ENCODE measurements at regions not wholly inside any gene's neighbourhood (a gene's known extent, or its start where the extent isn't known, plus 50 kb on each side); places are given as distances from the start of the nearest gene placed in this dataset.
"Not testable (repeated sequence)": the region's sequence is repeated elsewhere in the genome, so short reads cannot be mapped to it uniquely, and the experiment has no call there.

DNA sequence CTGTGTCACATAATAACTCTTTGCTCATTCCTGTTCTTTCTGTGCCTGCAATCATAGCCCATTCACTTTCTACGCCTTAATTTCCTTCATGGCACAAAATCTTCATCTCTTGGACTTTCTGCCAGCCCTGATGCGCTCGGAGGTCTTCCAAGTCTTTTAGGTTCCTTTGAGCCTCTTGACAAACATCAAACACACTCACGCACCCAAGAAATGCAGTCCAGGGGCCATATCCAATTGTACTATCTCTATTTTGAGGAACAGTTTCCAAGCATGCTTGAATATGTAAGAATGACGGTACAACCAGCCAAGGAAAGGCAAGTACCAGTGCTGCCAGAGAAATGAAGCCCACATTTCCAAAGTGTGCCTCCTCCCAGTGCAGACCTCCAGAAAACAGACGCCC, 234.1 kb downstream of the MEX3B start:
- in situ Hi-C loops (cut with MboI; ENCODE audit: low pct_unique_long_range_greater_than_20kb, low sequenced_read_pairs, unreplicated experiment), result no loop called here
- DNase-seq (ENCODE audit: low spot score), result no peak
- TF ChIP-seq, protein P1, sequence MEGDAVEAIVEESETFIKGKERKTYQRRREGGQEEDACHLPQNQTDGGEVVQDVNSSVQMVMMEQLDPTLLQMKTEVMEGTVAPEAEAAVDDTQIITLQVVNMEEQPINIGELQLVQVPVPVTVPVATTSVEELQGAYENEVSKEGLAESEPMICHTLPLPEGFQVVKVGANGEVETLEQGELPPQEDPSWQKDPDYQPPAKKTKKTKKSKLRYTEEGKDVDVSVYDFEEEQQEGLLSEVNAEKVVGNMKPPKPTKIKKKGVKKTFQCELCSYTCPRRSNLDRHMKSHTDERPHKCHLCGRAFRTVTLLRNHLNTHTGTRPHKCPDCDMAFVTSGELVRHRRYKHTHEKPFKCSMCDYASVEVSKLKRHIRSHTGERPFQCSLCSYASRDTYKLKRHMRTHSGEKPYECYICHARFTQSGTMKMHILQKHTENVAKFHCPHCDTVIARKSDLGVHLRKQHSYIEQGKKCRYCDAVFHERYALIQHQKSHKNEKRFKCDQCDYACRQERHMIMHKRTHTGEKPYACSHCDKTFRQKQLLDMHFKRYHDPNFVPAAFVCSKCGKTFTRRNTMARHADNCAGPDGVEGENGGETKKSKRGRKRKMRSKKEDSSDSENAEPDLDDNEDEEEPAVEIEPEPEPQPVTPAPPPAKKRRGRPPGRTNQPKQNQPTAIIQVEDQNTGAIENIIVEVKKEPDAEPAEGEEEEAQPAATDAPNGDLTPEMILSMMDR (IDR thresholded peaks at IDR 0.05; ENCODE audit: extremely low read depth, insufficient read depth, missing control alignments), result no peak

DNA sequence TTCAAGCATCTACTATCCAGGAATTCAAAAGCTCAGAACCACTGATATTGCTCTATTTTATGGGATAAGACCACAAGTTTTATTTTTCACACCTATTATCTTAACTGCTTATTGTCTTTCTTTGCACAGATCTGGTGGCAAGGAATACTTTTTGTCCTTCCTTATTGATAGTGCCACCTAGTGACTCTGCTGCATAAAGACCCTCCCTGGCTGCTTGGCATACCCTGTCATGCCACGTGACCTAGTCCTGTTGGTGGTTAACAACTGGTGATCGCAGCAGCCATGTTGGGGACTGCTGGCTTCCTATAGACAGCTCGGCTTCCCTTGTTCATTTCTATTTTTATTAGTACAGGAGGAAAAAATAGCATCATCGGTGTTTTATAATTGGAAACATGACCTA, 236.3 kb downstream of the MEX3B start:
- no peak for DNase-seq (ENCODE audit: low spot score)
- TF ChIP-seq, protein P1 (IDR thresholded peaks at IDR 0.05; ENCODE audit: extremely low read depth, insufficient read depth, missing control alignments), result peak; percentile 18
- in situ Hi-C loops (cut with MboI; ENCODE audit: low pct_unique_long_range_greater_than_20kb, low sequenced_read_pairs, unreplicated experiment), result no loop called here

DNA sequence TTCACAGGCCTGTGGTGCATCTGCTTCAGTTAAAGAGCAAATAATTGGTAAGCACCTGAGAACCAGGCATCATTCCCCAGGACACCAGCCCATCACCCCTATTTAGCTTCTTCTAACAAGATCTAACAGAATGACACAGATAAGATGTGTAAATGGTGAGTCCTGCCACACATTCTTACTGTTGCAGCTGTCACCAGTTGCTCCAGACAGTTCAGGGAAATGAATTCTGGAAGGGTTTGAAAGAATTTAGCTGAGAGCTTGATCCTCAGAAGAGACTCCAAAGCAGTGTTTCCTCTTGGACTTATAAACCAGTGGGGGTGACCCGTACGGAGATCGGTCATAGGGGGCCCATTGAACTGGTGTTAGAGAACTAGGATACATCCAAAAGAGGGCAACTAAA, 238.0 kb downstream of the MEX3B start:
- in situ Hi-C loops (cut with MboI; ENCODE audit: low pct_unique_long_range_greater_than_20kb, low sequenced_read_pairs, unreplicated experiment), result no loop called here
- no peak for DNase-seq (ENCODE audit: low spot score)

DNA sequence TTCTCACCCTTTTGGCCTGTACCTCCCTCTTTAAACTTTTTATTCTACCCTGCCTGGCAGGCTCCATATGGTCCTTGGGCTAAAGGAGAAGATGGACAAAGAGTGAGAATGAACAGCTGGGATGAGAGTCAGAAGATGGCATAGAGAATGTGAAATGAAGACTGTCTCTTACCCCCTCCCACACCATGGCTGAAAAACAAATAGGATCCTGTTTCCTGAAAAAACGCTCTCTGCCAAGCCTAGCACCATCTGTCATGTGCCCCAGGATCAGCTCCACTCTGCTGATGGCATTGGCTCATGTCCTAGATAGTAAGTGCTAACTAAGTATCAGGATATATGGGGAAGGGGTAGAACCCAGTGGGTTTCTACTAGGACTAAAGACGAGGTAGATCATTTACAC, 238.6 kb downstream of the MEX3B start:
- in situ Hi-C loops (cut with MboI; ENCODE audit: low pct_unique_long_range_greater_than_20kb, low sequenced_read_pairs, unreplicated experiment), result no loop called here
- TF ChIP-seq, protein P1 (IDR thresholded peaks at IDR 0.05; ENCODE audit: extremely low read depth, insufficient read depth, missing control alignments), result no peak
- DNase-seq (ENCODE audit: low spot score), result no peak

More for the DNA sequence above, 238.0 kb downstream of the MEX3B start:
- TF ChIP-seq, protein P1 (IDR thresholded peaks at IDR 0.05; ENCODE audit: extremely low read depth, insufficient read depth, missing control alignments), result no peak

DNA sequence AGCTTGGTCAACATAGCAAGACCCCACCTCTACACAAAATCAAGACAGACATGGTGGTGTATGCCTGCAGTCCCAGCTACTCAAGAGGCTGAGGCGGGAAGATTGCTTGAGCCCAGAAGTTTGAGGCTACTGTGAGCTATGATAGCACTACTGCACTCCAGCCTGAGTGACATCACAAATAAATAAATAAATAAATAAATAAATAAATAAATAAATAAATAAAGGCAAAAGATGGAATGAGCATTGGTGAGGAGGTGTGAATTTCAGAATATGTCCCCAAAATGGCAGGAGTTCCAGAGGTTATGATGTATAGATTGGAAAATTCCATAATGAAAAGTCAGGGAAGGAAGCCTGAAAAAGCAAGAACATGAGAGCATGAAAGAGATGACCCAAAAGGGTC, 249.9 kb downstream of the MEX3B start:
- DNase-seq (ENCODE audit: low spot score), result no peak
- TF ChIP-seq, protein P1 (IDR thresholded peaks at IDR 0.05; ENCODE audit: extremely low read depth, insufficient read depth, missing control alignments), result no peak
- in situ Hi-C loops (cut with MboI; ENCODE audit: low pct_unique_long_range_greater_than_20kb, low sequenced_read_pairs, unreplicated experiment), result no loop called here

DNA sequence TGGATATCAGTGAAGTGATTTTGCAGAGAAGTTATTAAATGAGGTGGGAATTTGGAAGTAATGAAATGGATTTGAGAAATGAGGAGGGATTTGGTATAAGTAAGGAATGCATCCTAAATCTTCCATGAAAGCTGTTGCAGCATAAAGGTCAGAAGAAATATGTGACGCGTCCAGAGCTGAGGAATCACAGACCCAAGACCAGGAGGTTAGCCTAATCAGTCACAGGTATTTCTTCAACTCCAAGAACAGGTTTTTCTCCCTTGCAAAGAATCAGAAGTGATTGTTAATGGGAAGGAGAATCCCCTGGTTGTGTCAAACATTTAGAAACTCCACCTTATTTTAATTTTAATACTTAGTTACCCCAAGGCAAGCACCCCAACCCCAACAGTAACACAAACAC, 253.2 kb downstream of the MEX3B start:
- in situ Hi-C loops (cut with MboI; ENCODE audit: low pct_unique_long_range_greater_than_20kb, low sequenced_read_pairs, unreplicated experiment), result no loop called here
- DNase-seq (ENCODE audit: low spot score), result no peak
- TF ChIP-seq, protein P1 (IDR thresholded peaks at IDR 0.05; ENCODE audit: extremely low read depth, insufficient read depth, missing control alignments), result no peak

DNA sequence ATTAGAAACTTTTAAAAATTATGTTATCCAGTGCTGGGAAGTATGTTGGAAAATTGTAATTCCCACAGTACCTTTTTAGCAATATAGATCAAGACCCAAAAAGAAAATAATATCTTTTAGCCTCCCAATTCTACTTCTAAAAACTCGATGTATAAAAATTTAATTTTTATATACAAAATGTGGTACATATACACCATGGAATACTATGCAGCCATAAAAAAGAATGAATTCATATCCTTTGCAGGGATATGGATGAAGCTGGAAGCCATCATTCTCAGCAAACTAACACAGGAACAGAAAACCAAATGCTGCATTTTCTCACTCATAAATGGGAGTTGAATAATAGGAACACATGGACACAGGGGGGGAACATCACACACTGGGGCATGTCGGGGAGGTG, 254.5 kb downstream of the MEX3B start:
- in situ Hi-C loops (cut with MboI; ENCODE audit: low pct_unique_long_range_greater_than_20kb, low sequenced_read_pairs, unreplicated experiment), result not testable (repeated sequence)

More for the DNA sequence above, 254.5 kb downstream of the MEX3B start:
- DNase-seq (ENCODE audit: low spot score), result not testable (repeated sequence)
